Esophagus mucosa (tissue), 1 donor: ENCODE measurements at regions not wholly inside any gene's neighbourhood (a gene's known extent, or its start where the extent isn't known, plus 50 kb on each side); places are given as distances from the start of the nearest gene placed in this dataset.

Experiments used
- ATAC-seq: fragments of 200-7000 bp; cut with Tn5 transposase; one replicate; pipeline ENCODE4 v1.9.1; 2020
- donor health status: DM: yes; HTN: yes; CAD: no.

GRCh38 chr16:80299416-80299815 is 241.4 kb upstream of the DYNLRB2 start:
- no peak for ATAC-seq

- no peak for ATAC-seq
These were observed 242.1 kb upstream of the DYNLRB2 start for GRCh38 chr16:80298676-80299075.

- no peak for ATAC-seq
These were observed 244.8 kb upstream of the DYNLRB2 start for GRCh38 chr16:80296034-80296433.

GRCh38 chr16:80294172-80294571 is 246.6 kb upstream of the DYNLRB2 start:
- ATAC-seq: no peak

GRCh38 chr16:80288616-80289015 is 252.2 kb upstream of the DYNLRB2 start:
- ATAC-seq: no peak

GRCh38 chr16:80287674-80288073 is 253.1 kb upstream of the DYNLRB2 start:
- ATAC-seq: no peak

- ATAC-seq: no peak
These were observed 255.7 kb upstream of the DYNLRB2 start for GRCh38 chr16:80285104-80285503.

- no peak for ATAC-seq
These were observed 257.1 kb upstream of the DYNLRB2 start for GRCh38 chr16:80283466-80284392.

GRCh38 chr16:80280557-80280956 is 260.2 kb upstream of the DYNLRB2 start:
- ATAC-seq: no peak

- ATAC-seq: no peak
These were observed 261.1 kb upstream of the DYNLRB2 start for GRCh38 chr16:80279656-80280055.

- no peak for ATAC-seq
These were observed 263.6 kb upstream of the DYNLRB2 start for GRCh38 chr16:80277182-80277581.

- ATAC-seq: no peak
These were observed 266.1 kb upstream of the DYNLRB2 start for GRCh38 chr16:80274576-80275191.

- no peak for ATAC-seq
These were observed 266.9 kb upstream of the DYNLRB2 start for GRCh38 chr16:80273635-80274538.

- no peak for ATAC-seq
These were observed 275.0 kb upstream of the DYNLRB2 start for GRCh38 chr16:80265624-80266306.

GRCh38 chr16:80263848-80264694 is 276.7 kb upstream of the DYNLRB2 start:
- ATAC-seq: no peak

GRCh38 chr16:80263181-80263823 is 277.5 kb upstream of the DYNLRB2 start:
- ATAC-seq: no peak

GRCh38 chr16:80260906-80261311 is 279.9 kb upstream of the DYNLRB2 start:
- ATAC-seq: no peak

- no peak for ATAC-seq
These were observed 281.4 kb upstream of the DYNLRB2 start for GRCh38 chr16:80259290-80259805.

- no peak for ATAC-seq
These were observed 282.4 kb upstream of the DYNLRB2 start for GRCh38 chr16:80258407-80258806.

- no peak for ATAC-seq
These were observed 285.8 kb upstream of the DYNLRB2 start for GRCh38 chr16:80254970-80255369.

GRCh38 chr16:80253741-80254140 is 287.1 kb upstream of the DYNLRB2 start:
- ATAC-seq: no peak
